ENCODE measurements at regions not wholly inside any gene's neighbourhood (a gene's known extent, or its start where the extent isn't known, plus 50 kb on each side); places are given as distances from the start of the nearest gene placed in this dataset.

GRCh38 chr6:134866563-134866962 is 83.3 kb downstream of the ALDH8A1 start:
- Mint-ChIP-seq H3K27ac (ENCODE audit: unreplicated experiment) (no peak overlapping the region), H3K27me3 (ENCODE audit: unreplicated experiment) (no peaks in the 10 kb centered on the region), H3K36me3 (ENCODE audit: insufficient read depth, unreplicated experiment) (no peaks in the 10 kb centered on the region), H3K9me3 (ENCODE audit: low read depth, unreplicated experiment) (no peaks in the 10 kb centered on the region), H3K4me3 (ENCODE audit: low read depth, unreplicated experiment) (no peak overlapping the region), H3K4me1 (ENCODE audit: low read depth, unreplicated experiment) (no peaks in the 10 kb centered on the region)
- intact Hi-C loops (cut with micrococcal nuclease; ENCODE audit: unreplicated experiment), result no loop called here
- DNase-seq, result no peak
- CTCF ChIA-PET, result no interaction called here
- no TSS peak for BruUV-seq (replicated peaks)
- no peak for TF ChIP-seq CTCF (IDR thresholded peaks at IDR 0.05; ENCODE audit: unreplicated experiment)

GRCh38 chr6:134864558-134864957 is 85.3 kb downstream of the ALDH8A1 start:
- Mint-ChIP-seq H3K27me3 (ENCODE audit: unreplicated experiment) (no peaks in the 10 kb centered on the region), H3K4me3 (ENCODE audit: low read depth, unreplicated experiment) (no peak overlapping the region), H3K36me3 (ENCODE audit: insufficient read depth, unreplicated experiment) (no peaks in the 10 kb centered on the region), H3K4me1 (ENCODE audit: low read depth, unreplicated experiment) (no peaks in the 10 kb centered on the region), H3K27ac (ENCODE audit: unreplicated experiment) (no peak overlapping the region), H3K9me3 (ENCODE audit: low read depth, unreplicated experiment) (no peaks in the 10 kb centered on the region)
- no peak for DNase-seq
- no TSS peak for BruUV-seq (replicated peaks)
- CTCF ChIA-PET, result no interaction called here
- no peak for TF ChIP-seq CTCF (IDR thresholded peaks at IDR 0.05; ENCODE audit: unreplicated experiment)
- intact Hi-C loops (cut with micrococcal nuclease; ENCODE audit: unreplicated experiment), result no loop called here

GRCh38 chr6:134863763-134864510 is 86.0 kb downstream of the ALDH8A1 start:
- no TSS peak for BruUV-seq (replicated peaks)
- CTCF ChIA-PET, result no interaction called here
- DNase-seq, result no peak
- Mint-ChIP-seq H3K27me3 (ENCODE audit: unreplicated experiment) (no peaks in the 10 kb centered on the region), H3K4me1 (ENCODE audit: low read depth, unreplicated experiment) (no peaks in the 10 kb centered on the region), H3K36me3 (ENCODE audit: insufficient read depth, unreplicated experiment) (no peaks in the 10 kb centered on the region), H3K4me3 (ENCODE audit: low read depth, unreplicated experiment) (no peak overlapping the region), H3K9me3 (ENCODE audit: low read depth, unreplicated experiment) (no peaks in the 10 kb centered on the region), H3K27ac (ENCODE audit: unreplicated experiment) (no peak overlapping the region)
- intact Hi-C loops (cut with micrococcal nuclease; ENCODE audit: unreplicated experiment), result no loop called here
- TF ChIP-seq CTCF (IDR thresholded peaks at IDR 0.05; ENCODE audit: unreplicated experiment), result no peak

GRCh38 chr6:134854366-134854765 is 95.5 kb downstream of the ALDH8A1 start:
- no peak for TF ChIP-seq CTCF (IDR thresholded peaks at IDR 0.05; ENCODE audit: unreplicated experiment)
- CTCF ChIA-PET, result no interaction called here
- no TSS peak for BruUV-seq (replicated peaks)
- H3K27me3 Mint-ChIP-seq (ENCODE audit: unreplicated experiment), result no peaks in the 10 kb centered on the region
- no peaks in the 10 kb centered on the region for H3K36me3 Mint-ChIP-seq (ENCODE audit: insufficient read depth, unreplicated experiment)
- DNase-seq, result no peak
- H3K4me3 Mint-ChIP-seq (ENCODE audit: low read depth, unreplicated experiment), result no peak overlapping the region
- H3K4me1 Mint-ChIP-seq (ENCODE audit: low read depth, unreplicated experiment), result peaks cover 8% of the 10 kb centered on the region
- no peaks in the 10 kb centered on the region for H3K9me3 Mint-ChIP-seq (ENCODE audit: low read depth, unreplicated experiment)
- intact Hi-C loops (cut with micrococcal nuclease; ENCODE audit: unreplicated experiment), result no loop called here
- no peak overlapping the region for H3K27ac Mint-ChIP-seq (ENCODE audit: unreplicated experiment)
